Activated CD4-positive, alpha-beta T cell treated with anti-CD3 and anti-CD28 coated beads, Interleukin-2, amount 10 ng/mL, durations not matched to agents 24 days and 14 days (primary cell): ENCODE measurements at regions not wholly inside any gene's neighbourhood (a gene's known extent, or its start where the extent isn't known, plus 50 kb on each side); places are given as distances from the start of the nearest gene placed in this dataset.
"Not testable (repeated sequence)": the region's sequence is repeated elsewhere in the genome, so short reads cannot be mapped to it uniquely, and the experiment has no call there.

Experiments used
- DNase-seq: peaks from one replicate; pipeline ENCODE4 v3.0.0; 2022
- H3K27ac Mint-ChIP-seq: one replicate; pipeline ENCODE4 v1.8.0; 2022; ENCODE audit warnings: mild to moderate bottlenecking, mixed read lengths
- H3K27me3 Mint-ChIP-seq: one replicate; pipeline ENCODE4 v1.8.0; 2022; ENCODE audit warnings: mixed read lengths
- H3K36me3 Mint-ChIP-seq: one replicate; pipeline ENCODE4 v1.8.0; 2022; ENCODE audit warnings: low read depth, mild to moderate bottlenecking, mixed read lengths
- H3K4me1 Mint-ChIP-seq: one replicate; pipeline ENCODE4 v1.8.0; 2021; ENCODE audit warnings: mixed read lengths
- H3K4me3 Mint-ChIP-seq: one replicate; pipeline ENCODE4 v1.8.0; 2022; ENCODE audit warnings: mild to moderate bottlenecking, moderate library complexity, mixed read lengths
- H3K9me3 Mint-ChIP-seq: one replicate; pipeline ENCODE4 v1.8.0; 2021; ENCODE audit warnings: mixed read lengths
- intact Hi-C: fragments of 100-400 bp; cut with micrococcal nuclease; formaldehyde crosslinking; loops from one replicate; pipeline ENCODE4 v1.15.1; 2023

DNA sequence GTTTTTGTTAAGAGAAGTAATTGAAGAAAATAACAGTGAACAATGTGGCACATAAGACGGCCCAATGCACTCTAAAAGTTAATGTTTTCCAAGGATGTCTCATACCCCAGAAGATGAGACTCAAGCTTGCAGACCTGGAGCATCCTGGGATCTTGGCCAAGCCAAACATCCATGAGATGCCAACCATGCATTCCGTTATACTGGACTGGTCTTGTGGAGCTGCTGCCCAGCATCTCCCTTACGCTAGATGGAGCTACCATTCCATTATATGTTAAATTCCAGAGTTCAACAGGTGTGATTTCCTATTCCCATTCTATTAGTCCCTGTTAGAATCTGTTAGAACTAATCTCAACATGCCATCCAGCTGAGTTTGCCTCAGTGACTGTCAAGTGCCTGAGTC lies 181.8 kb downstream of the PDCD6IP start:
- intact Hi-C loops, result no loop called here
- no peak overlapping the region for H3K27ac Mint-ChIP-seq
- H3K36me3 Mint-ChIP-seq, result no peaks in the 10 kb centered on the region
- DNase-seq, result no peak
- no peaks in the 10 kb centered on the region for H3K4me1 Mint-ChIP-seq
- no peak overlapping the region for H3K4me3 Mint-ChIP-seq
- no peaks in the 10 kb centered on the region for H3K9me3 Mint-ChIP-seq
- peaks cover 3% of the 10 kb centered on the region for H3K27me3 Mint-ChIP-seq

DNA sequence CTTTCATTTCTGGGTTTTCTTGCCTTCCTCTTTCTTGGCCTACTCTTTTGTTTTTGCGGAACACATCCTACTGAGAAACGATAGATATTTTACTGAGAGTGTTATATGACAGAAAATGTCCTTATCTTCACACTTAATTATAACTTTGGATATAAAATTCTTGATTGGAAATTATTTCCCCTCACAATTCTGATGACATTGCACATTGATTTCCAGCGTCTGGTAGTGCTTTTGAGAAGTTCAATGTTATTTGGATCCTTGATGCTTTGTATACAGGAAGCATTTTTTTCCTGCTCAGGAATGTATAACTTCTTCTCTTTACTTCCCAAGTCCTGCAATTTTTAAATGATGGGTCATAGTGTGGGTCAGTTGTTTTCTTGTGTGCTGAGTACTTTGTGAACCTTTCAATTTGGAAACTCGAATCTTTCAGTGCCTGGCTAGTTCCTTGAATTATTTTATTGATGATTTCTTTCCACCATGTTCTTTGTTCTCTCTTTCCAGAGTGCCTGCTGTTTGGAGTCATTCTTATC lies 183.9 kb downstream of the PDCD6IP start:
- intact Hi-C loops, result no loop called here
- Mint-ChIP-seq H3K4me3 (no peak overlapping the region), H3K4me1 (no peaks in the 10 kb centered on the region), H3K9me3 (peaks cover 4% of the 10 kb centered on the region), H3K27me3 (peaks cover 16% of the 10 kb centered on the region), H3K27ac (no peak overlapping the region), H3K36me3 (no peaks in the 10 kb centered on the region)
- DNase-seq, result no peak

DNA sequence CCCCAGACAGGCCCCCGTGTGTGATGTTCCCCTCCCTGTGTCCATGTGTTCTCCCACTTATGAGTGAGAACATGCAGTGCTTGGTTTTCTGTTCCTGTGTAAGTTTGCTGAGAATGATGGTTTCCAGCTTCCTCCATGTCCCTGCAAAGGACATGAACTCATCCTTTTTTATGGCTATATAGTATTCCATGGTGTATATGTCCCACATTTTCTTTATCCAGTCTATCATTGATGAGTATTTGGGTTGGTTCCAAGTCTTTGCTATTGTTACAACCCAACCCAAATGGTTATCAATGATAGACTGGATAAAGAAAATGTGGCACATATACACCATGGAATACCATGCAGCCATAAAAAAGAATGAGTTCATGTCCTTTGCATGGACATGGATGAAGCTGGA lies 184.5 kb downstream of the PDCD6IP start:
- DNase-seq, H3K4me3 Mint-ChIP-seq, H3K4me1 Mint-ChIP-seq, H3K27ac Mint-ChIP-seq, H3K9me3 Mint-ChIP-seq, H3K36me3 Mint-ChIP-seq, intact Hi-C loops: not testable (repeated sequence)
- H3K27me3 Mint-ChIP-seq, result peaks cover 16% of the 10 kb centered on the region

DNA sequence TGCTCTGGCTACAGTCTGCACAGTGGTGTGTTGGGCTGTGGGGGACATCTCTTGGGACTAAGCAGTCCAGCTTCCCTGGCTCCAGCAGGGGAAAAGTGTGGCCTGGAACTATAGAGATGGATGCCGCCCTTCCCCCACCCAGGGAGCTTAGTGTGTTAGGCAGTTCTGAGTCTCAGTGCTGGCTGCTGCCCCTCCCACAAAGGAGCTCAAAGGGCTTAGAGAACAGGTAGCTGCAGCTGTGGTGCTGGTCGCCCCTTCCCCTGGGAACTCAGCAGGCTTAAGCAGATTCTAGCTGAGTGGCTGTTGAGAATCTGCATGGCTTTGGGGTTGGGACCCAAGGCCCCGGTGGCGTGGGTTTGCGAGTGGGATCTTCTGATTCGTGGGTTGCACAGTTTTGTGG lies 190.8 kb downstream of the PDCD6IP start:
- H3K9me3 Mint-ChIP-seq, result peaks cover 4% of the 10 kb centered on the region

DNA sequence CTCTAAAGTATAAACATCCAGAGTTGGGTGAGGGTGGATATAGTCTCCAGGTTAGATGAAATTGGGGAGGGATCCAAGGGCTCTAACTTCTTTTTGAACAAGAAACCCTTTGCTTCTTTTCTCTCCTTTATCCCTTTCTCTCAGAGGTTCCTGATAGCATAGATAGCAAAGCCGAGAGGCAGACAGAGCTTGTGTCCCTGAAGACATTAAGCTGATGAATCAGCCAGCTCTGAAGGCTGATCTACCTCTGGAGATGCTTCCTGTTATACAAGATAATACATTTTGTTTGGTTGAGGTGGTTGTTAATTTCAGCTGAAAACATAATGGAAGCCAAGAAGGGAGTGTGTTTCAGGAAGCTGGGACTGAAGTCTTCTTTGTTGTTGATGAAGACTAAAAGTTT lies 193.2 kb downstream of the PDCD6IP start:
- Mint-ChIP-seq H3K36me3 (no peaks in the 10 kb centered on the region), H3K9me3 (peaks cover 6% of the 10 kb centered on the region), H3K4me3 (no peak overlapping the region), H3K4me1 (no peaks in the 10 kb centered on the region), H3K27me3 (peaks cover 3% of the 10 kb centered on the region), H3K27ac (no peak overlapping the region)
- no peak for DNase-seq
- intact Hi-C loops, result no loop called here

More for the DNA sequence above, 190.8 kb downstream of the PDCD6IP start:
- Mint-ChIP-seq H3K27me3 (peaks cover 16% of the 10 kb centered on the region), H3K4me3 (no peak overlapping the region), H3K4me1 (no peaks in the 10 kb centered on the region), H3K27ac (no peak overlapping the region), H3K36me3 (no peaks in the 10 kb centered on the region)
- no peak for DNase-seq
- intact Hi-C loops, result no loop called here

DNA sequence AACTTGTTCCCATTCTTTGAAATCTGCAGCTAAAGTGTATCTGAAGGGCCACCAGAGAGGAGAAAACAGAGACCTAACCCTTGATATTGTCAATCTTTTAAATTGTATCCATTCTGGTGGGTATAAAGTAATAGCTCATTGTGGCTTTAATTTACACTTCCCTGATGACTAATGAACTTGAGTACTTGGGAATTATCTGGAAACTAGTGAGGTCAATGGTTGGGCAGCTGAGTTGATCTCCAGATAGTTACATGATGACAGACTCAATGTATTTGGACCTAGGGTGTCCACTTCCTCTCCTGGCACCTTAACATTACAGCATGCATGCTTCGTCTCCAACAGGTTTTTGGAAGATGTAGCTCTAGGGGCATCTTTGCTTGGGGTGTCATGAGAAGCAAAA lies 195.2 kb downstream of the PDCD6IP start:
- Mint-ChIP-seq H3K36me3 (no peaks in the 10 kb centered on the region), H3K27me3 (no peaks in the 10 kb centered on the region), H3K27ac (no peak overlapping the region), H3K4me1 (no peaks in the 10 kb centered on the region), H3K4me3 (no peak overlapping the region), H3K9me3 (peaks cover 9% of the 10 kb centered on the region)
- intact Hi-C loops, result no loop called here
- DNase-seq, result no peak

DNA sequence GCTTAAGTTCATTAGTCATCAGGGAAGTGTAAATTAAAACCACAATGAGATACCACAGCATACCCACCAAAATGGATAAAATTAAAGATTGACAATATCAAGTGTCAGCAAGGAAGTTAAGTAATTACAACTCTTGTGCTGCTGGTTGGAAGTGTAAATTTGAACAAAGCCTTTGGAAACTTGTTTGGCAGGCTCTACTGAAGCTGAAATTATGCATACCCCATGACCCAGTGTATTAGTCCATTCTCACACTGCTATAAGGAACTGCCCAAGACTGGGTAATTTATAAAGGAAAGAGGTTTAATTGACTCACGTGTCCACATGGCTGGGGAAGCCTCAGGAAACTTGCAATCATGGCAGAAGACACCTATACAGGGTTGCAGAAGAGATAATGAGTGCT lies 196.1 kb downstream of the PDCD6IP start:
- H3K36me3 Mint-ChIP-seq, result no peaks in the 10 kb centered on the region

DNA sequence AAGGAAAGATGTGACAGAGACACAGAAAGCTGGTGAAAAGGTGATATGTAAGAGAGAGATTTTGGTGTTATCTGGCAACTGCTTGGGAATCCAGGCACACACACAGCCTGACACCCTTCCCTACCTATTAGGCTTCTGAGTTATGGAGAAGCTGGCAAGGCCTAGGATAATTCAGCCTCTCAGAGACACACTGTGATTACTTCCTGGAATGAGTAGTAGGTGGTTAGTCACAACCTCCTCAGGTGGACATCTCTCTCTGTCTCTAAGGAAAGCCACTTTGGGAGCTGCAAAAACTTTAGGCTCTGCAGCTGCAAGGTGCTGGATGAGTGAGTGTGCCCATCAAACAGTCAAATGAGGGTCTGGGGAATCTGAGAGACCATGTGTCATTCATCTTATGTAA lies 201.9 kb downstream of the PDCD6IP start:
- Mint-ChIP-seq H3K27me3 (no peaks in the 10 kb centered on the region), H3K9me3 (peaks cover 9% of the 10 kb centered on the region), H3K4me3 (no peak overlapping the region), H3K36me3 (no peaks in the 10 kb centered on the region), H3K27ac (no peak overlapping the region), H3K4me1 (no peaks in the 10 kb centered on the region)
- no peak for DNase-seq
- intact Hi-C loops, result no loop called here

More for the DNA sequence above, 196.1 kb downstream of the PDCD6IP start:
- Mint-ChIP-seq H3K9me3 (peaks cover 9% of the 10 kb centered on the region), H3K27me3 (no peaks in the 10 kb centered on the region), H3K27ac (no peak overlapping the region), H3K4me3 (no peak overlapping the region), H3K4me1 (no peaks in the 10 kb centered on the region)
- intact Hi-C loops, result no loop called here
- DNase-seq, result no peak

DNA sequence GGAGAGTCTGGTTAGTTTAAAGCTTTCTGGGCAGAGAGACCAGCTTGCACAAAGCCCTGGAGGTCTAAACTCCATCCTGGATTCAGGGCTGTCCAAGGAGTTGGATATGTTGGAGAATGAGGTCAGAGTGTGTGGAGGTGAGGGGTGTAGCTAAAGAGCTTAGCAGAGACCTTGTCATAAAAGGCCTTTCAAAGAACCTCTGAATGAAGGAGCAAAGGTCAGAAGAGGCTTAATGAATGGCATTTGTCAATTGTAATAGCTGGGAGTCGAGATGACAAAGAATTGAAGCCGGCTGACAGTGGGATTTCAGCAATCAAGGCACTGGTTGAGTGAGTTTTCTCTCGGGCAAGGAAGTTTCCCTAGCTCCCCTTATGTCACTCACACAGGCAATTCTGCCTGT lies 202.6 kb downstream of the PDCD6IP start:
- no peak overlapping the region for H3K4me3 Mint-ChIP-seq
- no peaks in the 10 kb centered on the region for H3K36me3 Mint-ChIP-seq
- DNase-seq, result no peak
- no peak overlapping the region for H3K27ac Mint-ChIP-seq
- peaks cover 9% of the 10 kb centered on the region for H3K9me3 Mint-ChIP-seq
- intact Hi-C loops, result no loop called here
- no peaks in the 10 kb centered on the region for H3K27me3 Mint-ChIP-seq
- H3K4me1 Mint-ChIP-seq, result no peaks in the 10 kb centered on the region

DNA sequence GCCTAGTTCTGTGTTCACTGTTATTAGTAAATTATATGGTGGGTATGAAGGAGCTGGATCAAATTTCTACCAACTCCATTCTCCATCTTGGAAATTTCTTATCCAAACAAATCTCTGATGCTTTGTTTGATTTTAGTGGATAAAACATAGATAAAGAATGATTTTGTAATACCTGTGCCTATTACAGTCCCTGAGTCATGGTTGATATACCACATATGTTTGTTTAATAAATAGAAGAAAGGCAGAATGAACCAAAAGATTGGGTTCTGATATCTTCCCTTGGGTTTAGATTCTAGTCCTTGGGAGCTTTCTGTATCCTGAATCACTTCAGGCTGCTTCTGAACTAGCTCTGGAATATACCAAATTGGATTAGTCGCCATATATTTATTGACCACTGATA lies 203.6 kb downstream of the PDCD6IP start:
- H3K4me1 Mint-ChIP-seq, result no peaks in the 10 kb centered on the region
- peaks cover 2% of the 10 kb centered on the region for H3K27me3 Mint-ChIP-seq
- no peak overlapping the region for H3K27ac Mint-ChIP-seq
- no peak for DNase-seq
- intact Hi-C loops, result no loop called here
- no peak overlapping the region for H3K4me3 Mint-ChIP-seq
- no peaks in the 10 kb centered on the region for H3K9me3 Mint-ChIP-seq
- no peaks in the 10 kb centered on the region for H3K36me3 Mint-ChIP-seq

DNA sequence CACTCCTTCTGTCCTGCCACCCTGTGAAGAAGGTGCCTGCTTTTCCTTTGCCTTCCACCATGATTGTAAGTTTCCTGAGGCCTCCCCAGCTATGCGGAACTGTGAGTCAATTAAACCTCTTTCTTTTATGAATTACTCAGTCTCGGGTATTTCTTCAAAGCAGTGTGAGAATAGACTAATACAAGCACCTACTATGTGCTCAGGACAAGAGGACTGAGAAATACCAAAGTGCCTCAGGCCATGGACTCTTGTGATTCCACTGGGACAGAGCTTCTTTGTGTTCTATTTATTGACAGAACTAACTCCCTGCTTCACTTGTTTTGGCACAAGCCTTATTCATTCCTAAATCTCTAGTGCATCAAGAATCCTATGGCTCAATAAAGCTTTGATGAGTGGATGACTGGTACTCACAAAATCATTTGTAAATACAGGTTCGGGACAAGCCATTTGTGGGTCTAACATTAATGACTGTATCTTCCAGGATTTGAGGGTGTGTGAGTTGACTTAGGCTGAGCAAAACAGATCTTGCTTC lies 204.2 kb downstream of the PDCD6IP start:
- H3K4me3 Mint-ChIP-seq, result no peak overlapping the region
- H3K4me1 Mint-ChIP-seq, result no peaks in the 10 kb centered on the region
- no peaks in the 10 kb centered on the region for H3K36me3 Mint-ChIP-seq
- H3K27me3 Mint-ChIP-seq, result peaks cover 2% of the 10 kb centered on the region
- intact Hi-C loops, result no loop called here
- no peak overlapping the region for H3K27ac Mint-ChIP-seq
- no peak for DNase-seq
- H3K9me3 Mint-ChIP-seq, result no peaks in the 10 kb centered on the region

DNA sequence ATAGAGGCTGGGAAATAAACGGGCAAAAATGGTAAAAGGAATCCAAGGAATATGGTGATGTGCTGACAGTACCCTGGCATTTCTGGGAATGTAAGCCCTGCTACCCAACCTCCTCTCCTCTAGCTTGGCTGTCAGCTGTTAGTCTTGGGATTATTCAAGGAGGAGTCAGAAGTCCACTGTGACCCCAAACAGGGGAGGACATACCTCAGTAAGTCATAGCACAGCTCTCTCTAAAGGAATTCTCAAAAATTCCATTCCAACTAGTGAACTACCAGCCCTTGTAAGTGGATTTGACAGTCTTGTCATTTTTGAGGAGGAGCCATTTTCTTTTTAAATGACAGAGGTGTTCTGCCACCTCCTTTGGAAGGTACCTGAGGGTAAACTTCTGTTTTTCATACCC lies 207.5 kb downstream of the PDCD6IP start:
- Mint-ChIP-seq H3K9me3 (no peaks in the 10 kb centered on the region), H3K27ac (no peak overlapping the region), H3K36me3 (no peaks in the 10 kb centered on the region), H3K27me3 (peaks cover 2% of the 10 kb centered on the region), H3K4me3 (no peak overlapping the region), H3K4me1 (no peaks in the 10 kb centered on the region)
- no peak for DNase-seq
- intact Hi-C loops, result no loop called here

DNA sequence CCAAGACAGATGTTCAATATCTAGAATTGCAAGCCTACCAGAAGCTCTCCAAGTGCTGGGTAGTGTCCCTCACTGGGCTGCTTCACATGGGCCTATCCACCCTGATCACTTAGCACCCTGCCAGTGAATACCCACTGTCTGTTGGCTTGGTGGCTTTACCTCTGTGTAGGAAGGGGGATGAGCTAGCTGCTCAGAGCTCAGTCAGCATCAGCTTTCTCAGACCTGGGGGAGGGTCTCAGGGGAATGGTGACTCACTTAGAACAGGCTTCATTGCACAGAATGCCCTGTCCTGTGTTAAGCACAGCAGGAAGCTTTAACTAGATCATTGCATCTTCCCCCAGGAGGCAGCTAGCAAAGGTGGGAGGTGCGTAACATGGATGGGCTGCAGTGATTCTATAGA lies 209.8 kb downstream of the PDCD6IP start:
- Mint-ChIP-seq H3K27me3 (peaks cover 2% of the 10 kb centered on the region), H3K36me3 (no peaks in the 10 kb centered on the region), H3K4me3 (no peak overlapping the region), H3K4me1 (peaks cover 3% of the 10 kb centered on the region), H3K9me3 (no peaks in the 10 kb centered on the region), H3K27ac (no peak overlapping the region)
- intact Hi-C loops, result no loop called here
- DNase-seq, result no peak

DNA sequence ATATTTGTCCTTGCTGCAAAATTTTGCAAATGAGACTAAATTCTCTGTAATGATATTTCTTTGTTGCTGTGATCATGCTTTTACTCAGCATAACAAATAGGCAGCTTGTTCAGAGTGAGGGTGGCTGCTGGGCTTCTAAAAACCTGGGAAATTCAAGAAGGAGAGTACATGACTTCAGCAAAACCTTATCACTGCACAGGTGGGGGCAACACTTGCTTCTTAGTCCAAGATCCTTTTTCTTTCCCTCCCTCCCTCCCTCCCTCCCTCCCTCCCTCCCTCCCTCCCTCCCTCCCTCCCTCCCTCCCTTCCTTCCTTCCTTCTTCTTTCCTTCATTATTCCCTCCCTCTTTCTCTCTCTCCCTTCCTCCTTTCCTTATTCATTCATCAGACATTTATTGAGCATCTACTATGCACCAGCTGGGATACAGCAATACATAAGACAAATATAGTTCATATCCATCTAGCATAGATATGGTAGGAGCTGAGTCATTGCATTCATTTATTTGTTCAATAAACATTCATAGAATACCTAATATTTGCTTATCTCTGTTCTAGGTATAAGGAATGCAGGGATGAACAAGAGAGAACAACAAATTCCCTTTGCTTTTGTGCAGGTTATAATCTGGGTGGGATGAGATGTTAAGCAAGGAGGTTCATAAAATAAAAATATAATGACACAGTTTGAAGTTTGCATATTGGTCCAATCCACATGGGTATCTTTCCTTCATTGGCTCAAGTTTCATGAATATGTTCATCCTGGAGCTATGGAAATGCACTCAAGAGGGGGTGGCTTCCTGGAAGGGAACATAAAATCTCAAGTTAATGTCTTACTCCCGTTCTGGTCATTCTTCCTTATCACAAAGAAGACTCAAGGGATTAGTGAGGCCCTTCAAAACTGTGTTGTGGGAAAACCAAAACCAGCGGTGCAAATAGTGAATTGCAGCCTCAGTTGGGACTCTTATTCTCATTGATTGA lies 210.7 kb downstream of the PDCD6IP start:
- Mint-ChIP-seq H3K4me3 (no peak overlapping the region), H3K4me1 (peaks cover 3% of the 10 kb centered on the region), H3K27me3 (peaks cover 2% of the 10 kb centered on the region), H3K27ac (no peak overlapping the region), H3K36me3 (no peaks in the 10 kb centered on the region), H3K9me3 (no peaks in the 10 kb centered on the region)
- intact Hi-C loops, result no loop called here
- no peak for DNase-seq
